ENCODE measurements at regions not wholly inside any gene's neighbourhood (a gene's known extent, or its start where the extent isn't known, plus 50 kb on each side); places are given as distances from the start of the nearest gene placed in this dataset.

- TF ChIP-seq EZH2 (IDR thresholded peaks at IDR 0.05) (no peak), POLR2AphosphoS5 (IDR thresholded peaks at IDR 0.05; ENCODE audit: borderline replicate concordance, low read depth, low read length) (no peak)
These were observed 60.9 kb upstream of the PIP5K1B start for GRCh38 chr9:68643901-68644809.
